ENCODE measurements at regions not wholly inside any gene's neighbourhood (a gene's known extent, or its start where the extent isn't known, plus 50 kb on each side); places are given as distances from the start of the nearest gene placed in this dataset.
"Not testable (repeated sequence)": the region's sequence is repeated elsewhere in the genome, so short reads cannot be mapped to it uniquely, and the experiment has no call there.

DNA sequence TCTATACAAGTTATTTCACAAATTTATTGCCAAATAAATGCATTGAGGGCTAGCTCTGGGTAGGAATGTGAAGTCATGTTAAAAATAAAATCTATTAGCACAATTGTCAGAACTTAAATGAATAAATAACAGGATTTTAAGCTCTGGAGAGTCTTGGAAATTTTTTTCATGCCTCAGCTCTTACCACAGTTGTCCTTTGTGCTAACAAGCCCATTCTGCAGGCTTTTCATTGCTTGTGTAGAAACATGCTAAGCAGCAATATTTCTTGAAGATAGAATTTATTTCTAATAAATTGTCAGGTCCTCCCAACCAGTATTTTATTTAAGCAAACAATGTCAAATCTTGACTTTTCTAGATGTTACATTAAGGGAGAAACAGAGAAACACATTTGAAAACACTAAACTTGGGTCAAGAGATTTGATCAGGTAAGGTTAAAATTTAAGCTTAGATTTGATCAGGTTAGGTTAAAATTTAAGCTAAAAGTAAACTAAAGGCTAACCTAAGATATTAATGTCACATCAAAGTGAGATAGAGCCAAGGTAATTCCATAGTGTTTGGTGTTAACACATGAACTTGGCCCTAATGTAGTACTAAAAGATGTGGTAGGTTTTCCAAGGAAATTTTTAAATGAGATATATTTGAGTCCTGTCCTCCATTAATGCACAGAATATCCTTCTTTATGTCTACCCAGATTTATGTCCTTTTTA, 179.1 kb upstream of the IL1RAPL1 start:
- no peak for DNase-seq

DNA sequence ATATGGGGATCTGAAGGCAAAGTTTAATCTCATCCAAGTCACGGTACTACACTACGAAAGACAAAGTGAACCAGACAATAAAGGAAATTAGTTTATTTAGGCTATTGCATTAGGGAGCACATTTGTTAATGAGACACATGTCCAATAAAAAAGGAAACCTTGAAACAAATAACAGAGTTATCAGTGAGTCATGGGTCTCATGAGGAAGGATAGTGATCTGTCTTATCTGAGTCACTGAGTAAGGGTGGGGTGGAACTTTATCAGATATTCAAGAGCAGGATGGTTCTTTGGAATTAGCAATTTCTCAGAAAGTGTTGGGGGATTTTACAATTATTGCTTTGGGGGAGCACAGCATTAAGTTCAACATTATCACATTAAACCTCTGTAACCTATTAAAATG, 188.9 kb upstream of the IL1RAPL1 start:
- DNase-seq: no peak

DNA sequence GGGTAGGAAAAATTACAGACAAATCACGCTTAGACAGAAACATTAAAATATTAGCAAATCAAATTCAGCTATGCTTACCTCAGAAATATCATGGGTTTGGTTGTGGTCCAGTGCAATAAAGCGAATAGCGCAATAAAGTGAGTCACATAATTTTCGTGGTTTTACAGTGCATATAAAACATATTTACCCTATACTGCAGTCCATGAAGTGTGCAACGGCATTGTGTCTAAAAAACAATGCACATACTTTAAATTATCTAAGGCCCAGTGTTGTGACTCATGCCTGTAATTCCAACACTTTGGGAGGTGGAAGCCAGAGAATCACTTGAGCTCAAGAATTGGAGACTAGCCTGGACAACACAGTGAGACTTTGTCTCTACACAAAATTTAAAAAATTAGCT, 195.7 kb upstream of the IL1RAPL1 start:
- DNase-seq: no peak

DNA sequence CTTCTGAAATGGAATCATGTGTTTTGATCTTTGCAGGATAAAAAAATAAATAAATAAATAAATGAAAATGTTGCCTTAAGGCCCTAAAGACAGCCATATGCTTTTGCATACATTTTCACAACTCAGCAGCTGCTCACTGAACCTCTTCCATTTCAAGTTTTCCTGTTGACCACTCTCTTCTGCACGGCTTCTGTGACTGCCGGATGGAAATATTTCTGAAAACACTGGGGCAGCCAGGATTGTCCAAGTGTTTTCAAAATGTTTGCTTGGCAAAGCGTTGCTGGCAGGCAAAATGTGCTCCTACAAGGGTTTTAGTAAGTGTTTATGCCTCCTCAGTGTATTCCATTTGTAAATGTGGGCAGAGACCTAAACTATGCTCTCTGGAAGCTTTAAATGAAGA, 208.1 kb upstream of the IL1RAPL1 start:
- no peak for DNase-seq

GRCh38 chrX:28367649-28368048, 219.6 kb upstream of the IL1RAPL1 start:
- not testable (repeated sequence) for DNase-seq

DNA sequence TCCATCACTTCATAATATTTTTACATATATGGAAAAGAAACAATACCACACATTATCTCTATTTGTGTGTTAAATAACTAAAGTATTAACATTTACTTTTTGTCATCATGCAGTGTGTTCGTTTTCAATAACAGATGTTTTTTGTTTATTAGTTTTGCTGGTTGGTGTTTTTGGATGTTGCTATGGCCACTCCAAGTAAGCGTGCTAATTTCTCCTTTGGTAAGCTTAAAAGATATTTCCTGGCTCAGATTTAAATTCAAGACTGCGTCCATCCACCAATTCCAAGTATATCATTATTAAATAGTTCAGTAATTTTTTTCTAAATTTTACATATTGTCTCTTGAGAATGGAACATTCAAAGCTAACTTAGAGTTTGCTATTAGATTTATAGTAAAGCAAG, 235.4 kb upstream of the IL1RAPL1 start:
- DNase-seq: no peak

GRCh38 chrX:28349888-28350287, 237.4 kb upstream of the IL1RAPL1 start:
- DNase-seq: no peak

DNA sequence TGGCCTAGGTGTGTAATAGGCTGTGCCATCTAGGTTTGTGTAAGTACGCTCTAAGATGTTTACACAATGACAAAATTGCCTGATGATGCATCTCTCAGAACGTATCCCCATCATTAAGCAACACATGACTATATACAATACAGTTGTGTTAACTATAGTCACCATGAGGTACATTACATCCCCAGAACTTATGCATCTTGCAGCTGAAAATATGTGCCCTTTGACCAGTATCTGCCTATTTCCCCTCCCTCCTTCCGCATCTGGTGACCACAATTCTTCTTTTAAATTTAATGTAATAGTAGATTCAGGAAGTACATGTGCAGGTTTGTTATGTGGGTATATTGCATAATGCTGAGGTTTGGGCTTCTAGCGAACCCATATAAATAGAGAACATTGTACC, 239.8 kb upstream of the IL1RAPL1 start:
- no peak for DNase-seq

DNA sequence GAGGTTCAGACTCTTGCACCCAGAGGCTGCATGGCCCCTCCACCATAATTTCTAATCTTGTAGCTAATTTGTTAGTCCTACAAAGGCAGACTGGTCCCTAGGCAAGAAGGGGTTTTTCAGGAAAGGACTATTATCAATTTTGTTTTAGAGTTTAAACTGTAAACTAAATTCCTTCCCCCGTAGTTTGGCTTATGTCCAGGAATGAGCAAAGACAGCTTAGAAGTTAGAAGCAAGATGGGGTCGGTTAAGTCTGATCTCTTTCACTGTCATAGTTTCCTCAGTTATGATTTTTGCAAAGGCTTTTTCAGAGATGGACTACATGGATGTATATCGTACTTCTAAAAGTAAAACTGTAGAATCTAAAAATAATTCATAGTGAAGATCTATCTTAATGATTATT, 258.1 kb upstream of the IL1RAPL1 start:
- DNase-seq: no peak

DNA sequence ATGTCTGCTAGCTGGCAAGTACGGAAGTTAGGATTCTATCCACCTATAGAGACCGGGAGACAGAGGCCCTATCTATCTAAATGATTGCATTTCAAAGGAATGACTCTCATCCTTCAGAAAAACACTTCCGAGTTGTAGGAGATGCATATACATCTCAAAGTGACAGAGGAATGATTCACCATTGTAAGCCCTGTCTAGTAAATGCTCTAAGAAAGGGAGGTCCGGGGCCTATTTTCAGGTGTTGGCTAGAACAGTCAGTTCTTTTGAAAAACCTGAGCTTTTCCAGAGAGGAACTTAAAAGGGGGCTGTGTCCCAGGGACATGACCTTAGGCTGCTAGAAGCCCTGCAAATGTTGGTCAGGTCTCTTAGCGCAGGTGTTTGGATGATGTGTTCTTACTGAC, 262.9 kb upstream of the IL1RAPL1 start:
- no peak for DNase-seq

DNA sequence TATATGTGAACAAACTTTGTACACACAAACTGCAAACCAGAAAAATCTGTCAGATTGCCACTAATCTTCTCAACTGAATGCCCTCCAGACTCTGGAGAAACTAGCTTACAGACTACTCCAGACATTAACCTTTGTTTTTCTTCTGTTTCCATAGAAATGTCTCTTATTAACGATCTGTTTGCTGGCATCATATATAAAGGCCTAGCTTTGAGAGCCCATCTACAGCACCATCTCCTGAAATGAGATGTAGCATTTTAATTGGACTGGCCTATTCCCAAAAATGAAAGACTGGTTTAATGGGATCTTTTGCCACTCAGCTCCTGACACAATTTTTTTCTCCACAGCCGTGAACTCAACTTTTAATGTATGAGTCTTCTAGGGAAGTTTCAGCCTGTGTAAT, 266.0 kb upstream of the IL1RAPL1 start:
- no peak for DNase-seq

GRCh38 chrX:28312965-28313364, 274.3 kb upstream of the IL1RAPL1 start:
- DNase-seq: no peak

DNA sequence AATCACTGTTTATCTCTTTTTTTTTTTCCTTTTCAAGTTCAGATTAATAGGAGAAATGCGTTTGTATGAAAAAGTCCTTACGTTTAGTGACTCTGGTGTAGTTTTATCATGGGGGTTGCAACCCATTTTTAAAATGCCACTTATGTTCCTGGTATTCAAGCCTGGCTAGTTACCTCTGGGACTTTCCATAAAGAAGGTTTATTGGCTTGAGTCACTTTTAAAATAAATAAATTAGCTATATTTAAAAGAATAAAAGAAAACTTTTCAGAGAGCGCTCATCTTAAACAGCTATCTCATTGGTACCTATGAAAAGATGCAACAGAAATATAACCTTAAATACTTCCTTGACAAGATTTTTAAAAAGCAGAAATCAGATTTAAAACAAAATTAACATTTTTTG, 275.0 kb upstream of the IL1RAPL1 start:
- DNase-seq: no peak

- DNase-seq: no peak
Measured at GRCh38 chrX:28311466-28311865, 275.8 kb upstream of the IL1RAPL1 start.

GRCh38 chrX:28303486-28303885, 283.8 kb upstream of the IL1RAPL1 start:
- DNase-seq: no peak

DNA sequence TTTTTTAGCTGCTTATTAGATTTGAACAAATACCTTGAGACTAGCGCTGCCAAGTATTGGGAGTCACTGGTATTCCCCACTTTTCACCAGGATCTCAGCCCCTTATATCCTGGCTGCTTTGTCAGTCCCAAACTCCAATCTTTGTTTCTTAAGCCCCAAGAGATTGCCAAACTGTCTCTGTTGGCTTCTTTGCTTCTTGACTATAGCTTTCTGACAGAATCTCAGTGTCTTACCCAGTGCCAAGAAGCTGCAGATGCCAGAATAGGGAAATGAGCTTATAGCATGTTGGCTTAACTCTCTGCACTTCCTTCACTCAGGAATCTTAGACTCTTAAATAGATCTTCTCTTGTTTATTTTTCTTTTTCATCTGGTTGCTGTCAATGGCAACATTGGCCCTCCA, 297.5 kb upstream of the DCAF8L1 start:
- no peak for DNase-seq

GRCh38 chrX:28278251-28278650, 297.0 kb upstream of the DCAF8L1 start:
- DNase-seq: no peak

DNA sequence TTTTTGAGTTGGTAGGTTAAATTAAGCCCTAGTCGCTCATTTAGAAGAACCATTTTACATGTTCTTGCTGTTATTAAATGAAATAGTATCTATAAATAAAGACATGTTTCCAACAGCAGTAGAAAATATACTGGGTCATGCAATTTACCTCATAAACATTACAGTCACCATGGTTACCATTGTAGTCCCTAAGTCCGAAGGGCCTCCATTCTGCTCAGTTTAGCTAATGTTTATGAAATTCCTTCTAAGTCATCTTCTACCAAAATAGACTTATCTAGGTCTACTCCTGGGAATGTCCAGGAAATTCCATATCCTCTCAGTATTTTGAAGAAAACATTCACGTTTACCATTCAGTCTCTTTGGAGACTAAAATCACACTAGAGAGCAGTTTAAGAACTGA, 292.5 kb upstream of the DCAF8L1 start:
- no peak for DNase-seq

GRCh38 chrX:28246675-28247074, 265.4 kb upstream of the DCAF8L1 start:
- DNase-seq: no peak

- no peak for DNase-seq
Measured at GRCh38 chrX:28229217-28229616, 248.0 kb upstream of the DCAF8L1 start.

DNA sequence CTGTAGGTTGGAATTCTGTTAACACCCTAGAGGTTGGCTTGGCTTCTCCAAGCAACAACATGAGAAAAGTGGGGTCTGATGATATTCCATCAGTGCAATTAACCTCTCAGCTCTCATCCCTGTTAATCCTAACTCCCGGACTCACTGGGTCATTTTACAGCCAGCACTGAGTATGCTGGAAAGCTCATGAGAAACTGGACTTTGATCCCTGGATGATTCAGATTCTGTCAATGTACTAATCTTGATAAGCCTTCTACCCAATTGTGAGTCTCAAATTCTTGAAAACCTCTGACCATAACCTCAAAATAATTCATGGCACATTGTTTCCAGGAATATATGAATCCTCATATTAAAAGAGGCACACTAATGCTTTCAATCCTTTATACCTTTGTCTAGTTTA, 244.3 kb upstream of the DCAF8L1 start:
- DNase-seq: no peak

DNA sequence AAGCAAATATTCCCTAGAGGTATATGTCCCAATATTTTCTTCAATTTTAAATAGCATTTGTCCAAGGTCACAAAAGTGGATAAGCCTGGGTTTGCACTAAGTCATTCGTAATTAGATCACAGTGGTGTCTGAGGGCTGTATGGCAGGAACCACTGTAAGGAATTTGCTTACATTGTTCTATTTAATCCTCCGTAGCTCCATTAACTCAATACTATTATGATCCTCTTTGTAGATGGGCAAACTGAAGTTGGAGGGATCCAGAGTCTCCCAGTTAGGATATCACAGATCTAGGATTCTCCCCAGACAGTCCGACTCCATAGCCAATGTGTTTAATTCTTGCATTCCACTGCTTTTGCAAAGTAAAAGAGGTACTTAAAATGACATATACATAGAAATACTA, 242.7 kb upstream of the DCAF8L1 start:
- DNase-seq: no peak

- DNase-seq: no peak
Measured at GRCh38 chrX:28223469-28223868, 242.2 kb upstream of the DCAF8L1 start.

- no peak for DNase-seq
Measured at GRCh38 chrX:28205905-28206304, 224.7 kb upstream of the DCAF8L1 start.

GRCh38 chrX:28205126-28205525, 223.9 kb upstream of the DCAF8L1 start:
- DNase-seq: no peak

DNA sequence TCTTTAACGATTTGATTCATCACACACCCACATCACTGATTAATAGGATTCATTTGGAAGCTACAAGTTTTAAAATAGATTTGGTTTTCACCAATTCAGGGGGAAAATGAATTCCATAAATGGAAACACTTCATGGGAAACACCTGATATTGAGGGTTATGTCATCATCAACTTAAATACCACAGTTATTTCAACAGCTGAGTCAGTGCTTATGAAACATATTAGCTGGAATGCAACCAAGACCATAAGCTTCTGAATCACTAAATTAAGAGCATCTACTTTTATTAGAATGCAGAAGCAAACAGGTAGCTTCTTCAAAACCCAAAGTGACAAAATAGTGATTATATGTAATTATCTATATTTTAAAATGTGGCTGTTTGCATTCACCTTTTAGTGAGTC, 207.8 kb upstream of the DCAF8L1 start:
- no peak for DNase-seq

All from NCI-H146 (cell line).